Lung (tissue), 11 donors: ENCODE measurements at regions not wholly inside any gene's neighbourhood (a gene's known extent, or its start where the extent isn't known, plus 50 kb on each side); places are given as distances from the start of the nearest gene placed in this dataset.

ENCODE experiments used
- ATAC-seq: fragments of 200-7000 bp; cut with Tn5 transposase; one replicate; pipeline ENCODE4 v1.9.1; 2020; ENCODE audit warnings: moderate number of reproducible peaks; ENCODE audit not compliant: insufficient read depth, low FRiP score
- DNase-seq, 3 donors: peaks; one replicate each; pipeline ENCODE4 v3.0.0-alpha.2; 2013 to 2017
- H3K27ac ChIP-seq, 2 donors: one replicate each; pipeline ENCODE4 v1.5.1; 2013; ENCODE audit warnings: mild to moderate bottlenecking in 2 of 2, moderate library complexity in 2 of 2, control low read depth in 1 of 2, inconsistent platforms in 1 of 2, low read depth in 1 of 2, low read length in 1 of 2
- H3K27me3 ChIP-seq, 3 donors: one replicate each; pipeline ENCODE4 v1.5.1; 2013; ENCODE audit warnings: low read length in 2 of 3; ENCODE audit not compliant: control insufficient read depth in 3 of 3, insufficient read depth in 3 of 3
- H3K36me3 ChIP-seq, 4 donors: one replicate each; pipeline ENCODE4 v1.5.1; 2013; ENCODE audit warnings: low read length in 4 of 4, mild to moderate bottlenecking in 1 of 4, moderate library complexity in 1 of 4; ENCODE audit not compliant: control insufficient read depth in 4 of 4, insufficient read depth in 4 of 4
- H3K4me1 ChIP-seq, 5 donors: one replicate each; pipeline ENCODE4 v1.5.1; 2013; ENCODE audit warnings: low read length in 5 of 5, mild to moderate bottlenecking in 2 of 5, moderate library complexity in 1 of 5; ENCODE audit not compliant: control insufficient read depth in 5 of 5, insufficient read depth in 5 of 5
- H3K4me3 ChIP-seq: one replicate; pipeline ENCODE4 v1.5.1; 2013; ENCODE audit warnings: mild to moderate bottlenecking, control low read depth, moderate library complexity
- H3K9ac ChIP-seq, 2 donors: one replicate each; pipeline ENCODE4 v1.5.1; 2013; ENCODE audit warnings: low read length in 2 of 2, control low read depth in 1 of 2; ENCODE audit not compliant: insufficient read depth in 1 of 2
- H3K9me3 ChIP-seq, 4 donors: one replicate each; pipeline ENCODE4 v1.5.1; 2013; ENCODE audit warnings: low read length in 3 of 4, mild to moderate bottlenecking in 1 of 4, moderate library complexity in 1 of 4; ENCODE audit not compliant: control insufficient read depth in 4 of 4, insufficient read depth in 3 of 4
- WGBS, 2 donors: extraction: QIAGEN DNeasy Blood & Tissue Kit; methylation state at CpG; one replicate each; pipeline ENCODE4 v1.1.7; 2013; 5-methylcytosine and 5-hydroxymethylcytosine counted together
- TF ChIP-seq, protein P1 (sequence below): IDR thresholded peaks from 2 replicates; pipeline ENCODE4 v1.5.1; 2012; ENCODE audit warnings: mild to moderate bottlenecking; ENCODE audit errors: control extremely low read depth, extremely low read depth
- donor health status: control.
- donor health status: control.
- donor health status: Bipolar disorder and iron deficiency.
- donor health status: healthy.
- donor health status: DM: yes; HTN: yes; CAD: no.

DNA sequence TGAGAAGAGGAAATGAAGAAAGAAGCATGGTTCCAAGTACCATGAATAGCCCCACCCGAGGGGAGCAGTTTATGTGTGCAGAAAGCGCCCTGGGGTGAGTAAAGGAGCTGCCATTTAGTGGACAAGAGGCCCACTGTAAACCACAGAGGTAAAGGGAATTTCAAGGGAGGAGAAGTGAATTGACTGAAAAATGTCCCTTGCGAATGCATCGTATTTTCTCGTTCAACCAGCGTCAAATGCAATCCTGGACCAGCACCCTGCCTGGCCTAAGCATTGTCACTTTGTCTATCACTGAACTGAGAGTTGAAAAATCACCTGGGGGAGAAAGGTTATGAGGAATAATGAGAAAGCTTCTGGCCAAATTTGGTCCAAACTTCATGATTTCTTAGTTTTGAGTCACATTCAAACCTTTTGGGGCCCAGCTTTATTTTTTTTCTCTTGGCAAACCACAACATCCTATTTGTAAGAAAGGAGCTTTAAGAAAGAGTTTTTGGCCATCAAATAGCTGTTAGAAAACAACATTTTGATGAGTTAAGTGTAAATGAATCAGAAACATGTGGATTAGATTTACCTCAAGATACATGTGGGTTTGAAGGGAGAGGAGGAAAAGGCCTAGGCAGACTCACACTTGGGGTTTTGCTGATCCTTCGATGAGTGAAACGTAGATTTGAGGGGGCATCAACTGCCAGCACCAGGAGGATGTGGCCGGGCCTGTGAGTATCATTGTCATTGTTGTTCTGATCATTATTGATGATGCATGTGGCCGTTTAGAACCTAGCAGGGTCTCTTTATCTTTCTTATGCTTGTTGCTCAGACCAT is 214.0 kb downstream of the CLIC5 start:
- TF ChIP-seq, protein P1, sequence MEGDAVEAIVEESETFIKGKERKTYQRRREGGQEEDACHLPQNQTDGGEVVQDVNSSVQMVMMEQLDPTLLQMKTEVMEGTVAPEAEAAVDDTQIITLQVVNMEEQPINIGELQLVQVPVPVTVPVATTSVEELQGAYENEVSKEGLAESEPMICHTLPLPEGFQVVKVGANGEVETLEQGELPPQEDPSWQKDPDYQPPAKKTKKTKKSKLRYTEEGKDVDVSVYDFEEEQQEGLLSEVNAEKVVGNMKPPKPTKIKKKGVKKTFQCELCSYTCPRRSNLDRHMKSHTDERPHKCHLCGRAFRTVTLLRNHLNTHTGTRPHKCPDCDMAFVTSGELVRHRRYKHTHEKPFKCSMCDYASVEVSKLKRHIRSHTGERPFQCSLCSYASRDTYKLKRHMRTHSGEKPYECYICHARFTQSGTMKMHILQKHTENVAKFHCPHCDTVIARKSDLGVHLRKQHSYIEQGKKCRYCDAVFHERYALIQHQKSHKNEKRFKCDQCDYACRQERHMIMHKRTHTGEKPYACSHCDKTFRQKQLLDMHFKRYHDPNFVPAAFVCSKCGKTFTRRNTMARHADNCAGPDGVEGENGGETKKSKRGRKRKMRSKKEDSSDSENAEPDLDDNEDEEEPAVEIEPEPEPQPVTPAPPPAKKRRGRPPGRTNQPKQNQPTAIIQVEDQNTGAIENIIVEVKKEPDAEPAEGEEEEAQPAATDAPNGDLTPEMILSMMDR, result no peak
- Histone ChIP-seq H3K9me3 (peaks cover 0 to 2% (median 0%) of the 10 kb centered on the region in 4 donors), H3K4me1 (no peaks in the 10 kb centered on the region), H3K9ac (no peak overlapping the region), H3K4me3 (no peak overlapping the region), H3K36me3 (no peaks in the 10 kb centered on the region), H3K27me3 (no peaks in the 10 kb centered on the region), H3K27ac (no peak overlapping the region)
- no peak for DNase-seq
- ATAC-seq, result no peak
- WGBS, 2 donors, result 54 to 68% methylated on average over 10 of the region's 10 CpGs

DNA sequence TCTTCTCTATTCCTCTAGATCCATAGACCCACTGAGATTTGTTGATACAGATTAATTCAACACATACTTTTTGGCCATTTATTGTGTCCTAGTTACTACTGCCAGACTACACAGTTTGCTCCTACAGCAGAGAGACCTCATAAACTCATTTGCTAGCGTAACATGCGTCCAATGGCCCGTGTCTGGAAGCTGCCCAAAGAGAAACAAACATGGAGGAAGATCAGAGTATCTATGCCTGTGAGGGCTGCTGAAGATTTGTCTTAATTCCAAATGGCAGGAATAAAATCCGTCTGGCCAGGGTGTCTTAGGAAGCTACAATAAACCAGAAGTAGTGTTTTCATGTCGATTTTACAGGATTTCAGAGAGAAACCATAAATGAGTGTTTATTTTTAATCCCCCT is 214.7 kb downstream of the CLIC5 start:
- H3K9me3 ChIP-seq, result peaks cover 0 to 2% (median 0%) of the 10 kb centered on the region in 4 donors
- H3K4me1 ChIP-seq, result no peaks in the 10 kb centered on the region
- H3K36me3 ChIP-seq, result no peaks in the 10 kb centered on the region
- H3K27ac ChIP-seq, result no peak overlapping the region
- H3K9ac ChIP-seq, result no peak overlapping the region
- DNase-seq (no peak), ATAC-seq (no peak)
- no peak overlapping the region for H3K4me3 ChIP-seq
- H3K27me3 ChIP-seq, result no peaks in the 10 kb centered on the region
- 52 to 75% methylated on average over 5 of the region's 5 CpGs for WGBS, 2 donors
- TF ChIP-seq, protein P1, result no peak

DNA sequence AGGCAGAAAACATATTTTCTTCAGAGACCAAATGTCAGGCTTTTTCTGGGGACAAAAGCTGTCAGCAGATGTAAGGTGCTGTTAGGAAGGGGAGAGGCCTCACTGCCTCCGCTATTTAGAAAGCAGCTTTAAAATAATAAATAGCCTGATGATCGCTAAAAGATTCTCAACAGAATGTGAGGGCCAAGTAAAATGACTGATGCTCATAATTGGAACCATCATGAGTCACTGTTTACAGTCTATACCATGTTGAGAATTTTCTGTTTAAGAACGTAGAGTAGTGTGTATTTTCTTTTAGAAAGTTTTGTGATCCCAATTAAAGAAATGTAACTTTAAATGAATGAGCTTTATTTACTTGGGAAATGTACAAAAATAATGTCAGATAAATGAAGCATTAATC is 220.0 kb downstream of the CLIC5 start:
- 84 to 91% methylated on average over 3 of the region's 3 CpGs for WGBS, 2 donors
- DNase-seq, result no peak
- H3K4me1 ChIP-seq, result no peaks in the 10 kb centered on the region
- H3K27ac ChIP-seq, result no peak overlapping the region
- no peak for ATAC-seq
- H3K9ac ChIP-seq, result no peak overlapping the region
- H3K27me3 ChIP-seq, result no peaks in the 10 kb centered on the region
- TF ChIP-seq, protein P1, result no peak
- no peaks in the 10 kb centered on the region for H3K36me3 ChIP-seq
- peaks cover 0 to 4% (median 0%) of the 10 kb centered on the region in 4 donors for H3K9me3 ChIP-seq
- H3K4me3 ChIP-seq, result no peak overlapping the region
